Cerebellar cortex (tissue), 1 donor: ENCODE measurements at regions not wholly inside any gene's neighbourhood (a gene's known extent, or its start where the extent isn't known, plus 50 kb on each side); places are given as distances from the start of the nearest gene placed in this dataset.
"Not testable (repeated sequence)": the region's sequence is repeated elsewhere in the genome, so short reads cannot be mapped to it uniquely, and the experiment has no call there.

Experiments used
- DNase-seq: peaks from one replicate; pipeline ENCODE4 v3.0.0-alpha.2; 2015; ENCODE audit warnings: low spot score

GRCh38 chr1:761791-762190 lies 75.3 kb upstream of the OR4F16 start:
- DNase-seq, result not testable (repeated sequence)

GRCh38 chr1:771449-771848 lies 85.0 kb upstream of the OR4F16 start:
- DNase-seq, result not testable (repeated sequence)

GRCh38 chr1:777480-778180 lies 91.2 kb upstream of the OR4F16 start:
- DNase-seq, result not testable (repeated sequence)

GRCh38 chr1:778451-779278 lies 92.2 kb upstream of the OR4F16 start:
- peak; percentile 98 for DNase-seq

DNA sequence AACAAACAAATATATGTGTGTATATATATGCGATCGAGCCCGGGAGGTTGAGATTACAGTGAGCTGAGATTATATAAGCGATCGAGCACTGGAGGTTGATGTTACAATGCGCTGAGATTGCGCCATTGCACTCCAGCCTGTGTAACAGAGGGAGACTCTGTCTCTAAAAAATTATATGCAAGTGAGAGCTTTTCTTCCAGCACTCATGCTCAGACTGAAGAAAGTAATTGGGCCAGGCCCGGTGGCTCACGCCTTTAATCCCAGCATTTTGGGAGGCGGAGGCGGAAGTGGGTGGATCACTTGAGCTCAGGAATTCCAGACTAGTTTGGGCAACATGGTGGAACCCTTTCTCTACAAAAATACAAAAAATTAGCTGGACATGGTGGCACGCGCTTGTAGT lies 93.2 kb upstream of the OR4F16 start:
- DNase-seq, result not testable (repeated sequence)

GRCh38 chr1:788835-789234 lies 102.4 kb upstream of the OR4F16 start:
- DNase-seq, result no peak

- DNase-seq, result not testable (repeated sequence)
Observed at GRCh38 chr1:789606-790005, 103.2 kb upstream of the OR4F16 start.

DNA sequence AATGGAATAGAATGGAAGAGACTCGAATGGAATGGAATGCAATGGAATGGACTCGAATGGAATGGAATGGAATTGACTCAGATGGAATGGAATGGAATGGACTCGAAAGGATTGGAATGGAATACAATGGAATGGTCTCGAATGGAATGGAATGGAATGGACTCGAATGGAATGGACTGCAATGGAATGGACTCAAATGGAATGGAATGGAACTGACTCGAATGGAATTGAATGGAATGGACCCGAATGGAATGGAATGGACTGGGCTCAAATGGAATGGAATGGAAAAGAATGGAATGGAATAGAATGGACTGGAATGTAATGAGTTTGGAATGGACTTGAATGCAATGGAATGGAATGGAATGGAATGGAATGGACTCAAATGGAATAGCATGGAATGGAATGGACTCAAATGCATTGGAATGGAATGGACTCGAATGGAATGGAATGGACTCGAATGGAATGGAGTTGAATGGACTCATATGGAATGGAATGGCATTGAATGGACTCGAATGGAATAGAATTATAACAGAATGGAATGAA lies 104.0 kb upstream of the OR4F16 start:
- not testable (repeated sequence) for DNase-seq

- DNase-seq, result not testable (repeated sequence)
Observed at GRCh38 chr1:794310-794709, 107.9 kb upstream of the OR4F16 start.

GRCh38 chr1:794918-795584 lies 108.6 kb upstream of the OR4F16 start:
- peak; percentile 28 for DNase-seq

- not testable (repeated sequence) for DNase-seq
Observed at GRCh38 chr1:797649-798048, 111.2 kb upstream of the OR4F16 start.

- not testable (repeated sequence) for DNase-seq
Observed at GRCh38 chr1:800397-800796, 113.9 kb upstream of the OR4F16 start.

GRCh38 chr1:804378-805115 lies 118.1 kb upstream of the OR4F16 start:
- DNase-seq, result not testable (repeated sequence)

- not testable (repeated sequence) for DNase-seq
Observed at GRCh38 chr1:805310-805709, 118.4 kb upstream of the SAMD11 start.

- not testable (repeated sequence) for DNase-seq
Observed at GRCh38 chr1:807066-807465, 116.7 kb upstream of the SAMD11 start.

DNA sequence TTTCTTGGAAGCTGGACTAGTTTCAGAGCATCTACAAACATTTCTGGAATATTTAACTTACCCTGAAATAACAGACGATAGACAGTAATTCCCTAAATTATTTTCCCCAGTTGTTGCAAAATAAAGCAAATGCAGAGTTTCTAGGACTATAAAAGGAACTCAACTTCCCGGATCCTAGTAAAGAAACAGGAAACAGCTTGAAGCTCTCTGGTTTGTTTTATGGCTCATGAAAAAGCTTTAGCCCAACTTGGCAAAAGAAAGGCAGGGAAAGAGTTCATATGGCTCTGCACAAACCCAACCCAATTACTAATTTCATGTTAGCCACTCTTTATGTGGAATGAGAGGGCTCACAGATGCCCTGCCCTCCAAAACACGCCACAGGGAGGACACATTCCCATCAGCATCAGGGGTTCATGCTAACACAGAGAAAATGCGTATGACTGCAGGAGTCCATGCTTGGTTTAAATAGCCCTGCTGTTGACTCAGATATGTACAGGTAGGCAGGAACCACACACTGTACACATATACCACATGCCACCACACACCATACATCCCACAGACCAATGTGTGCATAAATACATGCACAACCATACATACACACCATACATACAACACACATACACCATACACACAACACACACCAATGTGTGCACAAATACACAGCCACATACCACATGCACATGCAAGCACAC lies 115.9 kb upstream of the SAMD11 start:
- not testable (repeated sequence) for DNase-seq

DNA sequence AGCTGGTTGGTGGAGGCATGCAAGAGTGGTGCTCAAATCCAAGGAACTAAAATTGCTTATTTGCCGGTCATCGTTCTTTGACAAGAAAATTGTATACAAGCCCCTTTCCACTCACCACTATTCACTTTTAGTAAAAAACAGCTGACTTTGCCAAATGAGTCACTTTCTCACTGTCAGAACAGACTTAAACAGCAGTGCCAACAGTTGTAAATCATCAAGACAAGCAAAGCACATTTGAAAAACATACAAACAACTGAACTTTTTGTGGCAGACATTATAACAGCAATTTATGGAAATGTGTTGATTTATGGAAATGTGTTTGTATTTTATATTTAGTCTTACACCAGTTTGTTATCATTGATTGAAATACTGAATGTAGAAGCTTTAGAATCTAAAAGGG lies 112.8 kb upstream of the SAMD11 start:
- not testable (repeated sequence) for DNase-seq

DNA sequence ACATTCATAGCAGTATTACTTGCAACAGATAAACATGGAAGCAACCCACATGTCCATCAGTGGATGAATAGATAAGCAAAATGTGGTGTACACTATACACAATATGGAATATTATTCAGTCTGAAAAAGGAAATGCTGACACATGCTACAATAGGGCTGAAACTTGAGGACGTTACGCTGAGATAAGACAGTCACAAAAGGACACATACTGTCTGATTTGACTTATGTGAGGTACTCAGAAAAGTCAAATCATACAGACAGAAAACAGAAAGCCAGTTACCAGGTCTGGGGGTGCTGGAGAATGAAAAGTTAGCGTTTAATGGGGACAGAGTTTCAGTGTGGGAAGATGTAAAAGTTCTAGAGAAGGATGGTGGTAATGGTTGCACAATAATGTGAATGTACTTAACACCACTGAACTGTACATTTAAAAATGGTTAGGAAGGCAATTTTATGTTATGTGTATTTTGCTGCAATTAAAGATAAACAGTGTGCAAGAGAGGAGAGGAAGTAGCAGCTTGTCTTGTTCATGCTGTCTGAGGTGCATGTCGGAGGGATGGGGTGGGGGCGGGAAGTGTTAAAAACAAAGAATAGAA lies 111.1 kb upstream of the SAMD11 start:
- DNase-seq, result not testable (repeated sequence)

DNA sequence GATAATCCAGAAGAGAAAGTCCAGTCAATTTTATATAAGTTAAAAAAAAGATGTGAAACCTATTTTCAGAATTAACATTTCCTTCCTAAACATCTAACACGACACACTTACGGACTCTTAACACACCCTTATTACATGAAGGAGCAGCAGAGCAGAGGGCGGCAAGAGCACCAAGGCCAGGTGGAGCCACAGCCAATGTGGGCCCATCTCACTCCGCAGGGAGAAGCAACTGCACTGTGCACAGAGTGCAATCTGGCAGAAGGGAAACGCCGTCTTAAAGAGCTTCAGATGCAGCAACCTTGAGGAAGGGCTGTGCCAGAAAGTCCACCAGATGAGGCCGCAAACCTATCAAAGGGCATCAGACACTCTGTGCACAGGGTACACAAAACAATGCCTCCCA lies 109.2 kb upstream of the SAMD11 start:
- not testable (repeated sequence) for DNase-seq

GRCh38 chr1:815147-815922 lies 108.4 kb upstream of the SAMD11 start:
- not testable (repeated sequence) for DNase-seq
